ENCODE measurements at regions not wholly inside any gene's neighbourhood (a gene's known extent, or its start where the extent isn't known, plus 50 kb on each side); places are given as distances from the start of the nearest gene placed in this dataset.

- no peak for TF ChIP-seq CTCF (conservative IDR thresholded peaks at IDR 0.05; ENCODE audit: low read depth, low read length)
- no peak for TF ChIP-seq EZH2phosphoT487 (IDR thresholded peaks at IDR 0.05; ENCODE audit: borderline replicate concordance, low read length)
- no peak for TF ChIP-seq EZH2 (IDR thresholded peaks at IDR 0.05; ENCODE audit: low read length, unreplicated experiment)
These were observed 599.2 kb upstream of the MGMT start for GRCh38 chr10:128867819-128868218.

Measured in PC-3 (cell line).